Naive thymus-derived CD4-positive, alpha-beta T cell (primary cell): ENCODE measurements at regions not wholly inside any gene's neighbourhood (a gene's known extent, or its start where the extent isn't known, plus 50 kb on each side); places are given as distances from the start of the nearest gene placed in this dataset.

Experiments used
- ATAC-seq: fragments of 150-1000 bp; cut with Tn5 transposase; 2 replicates; pipeline ENCODE4 v1.10.0; 2021; ENCODE audit warnings: mild to moderate bottlenecking, moderate library complexity
- CTCF ChIA-PET: fragments of 350-600 bp; sonication (Branson Sonifier 250); formaldehyde crosslinking; loops from one replicate; lab custom pipeline; 2021; ENCODE audit warnings: antibody characterized with exemption; lab: Charles Lee
- POLR2A ChIA-PET: fragments of 350-600 bp; sonication (Branson Sonifier 250); formaldehyde crosslinking; loops from one replicate; lab custom pipeline; 2021; ENCODE audit warnings: antibody characterized with exemption, inconsistent platforms; lab: Charles Lee
- DNase-seq, 9 donors: peaks; one replicate each; pipeline versions ENCODE4 v3.0.0 to v3.0.0-alpha.2; 2020 to 2022; ENCODE audit warnings: mixed read lengths in 1 of 9
- H3K27ac ChIP-seq: one replicate; pipeline ENCODE4 v1.7.0; 2013; ENCODE audit warnings: mild to moderate bottlenecking, low read depth, low read length, moderate library complexity
- H3K27me3 ChIP-seq, 2 donors: one replicate each; pipeline ENCODE4 v1.7.0; 2013; ENCODE audit warnings: low read length in 2 of 2, mild to moderate bottlenecking in 2 of 2, moderate library complexity in 2 of 2; ENCODE audit not compliant: control insufficient read depth in 2 of 2, insufficient read depth in 2 of 2
- H3K36me3 ChIP-seq, 3 experiments: 1 replicate in 2 of 3; 2 replicates in 1 of 3; pipeline ENCODE4 v1.7.0; 2013; ENCODE audit warnings: low read length in 3 of 3, mild to moderate bottlenecking in 3 of 3, moderate library complexity in 1 of 3; ENCODE audit not compliant: insufficient read depth in 3 of 3, control insufficient read depth in 2 of 3
- H3K4me1 ChIP-seq, 2 donors: one replicate each; pipeline ENCODE4 v1.7.0; 2013; ENCODE audit warnings: low read length in 2 of 2, mild to moderate bottlenecking in 2 of 2, moderate library complexity in 1 of 2; ENCODE audit not compliant: control insufficient read depth in 2 of 2, insufficient read depth in 2 of 2
- H3K4me3 ChIP-seq: 2 replicates; pipeline ENCODE4 v1.7.0; 2013; ENCODE audit warnings: mild to moderate bottlenecking, low read length
- H3K9me3 ChIP-seq, 3 experiments: 1 replicate in 2 of 3; 2 replicates in 1 of 3; pipeline ENCODE4 v1.7.0; 2013; ENCODE audit warnings: low read length in 3 of 3; ENCODE audit not compliant: control insufficient read depth in 2 of 3
- H3K27ac Mint-ChIP-seq, 9 donors: one replicate each; pipeline ENCODE4 v1.8.0; 2020 to 2022; ENCODE audit warnings: mixed read lengths in 9 of 9, mild to moderate bottlenecking in 8 of 9, moderate library complexity in 5 of 9, inconsistent platforms in 2 of 9
- H3K27me3 Mint-ChIP-seq, 5 donors: one replicate each; pipeline ENCODE4 v1.8.0; 2021 to 2022; ENCODE audit warnings: mixed read lengths in 5 of 5, mild to moderate bottlenecking in 1 of 5
- H3K36me3 Mint-ChIP-seq, 5 donors: one replicate each; pipeline ENCODE4 v1.8.0; 2020 to 2022; ENCODE audit warnings: mixed read lengths in 5 of 5, mild to moderate bottlenecking in 3 of 5, inconsistent platforms in 1 of 5
- H3K4me1 Mint-ChIP-seq, 7 donors: one replicate each; pipeline ENCODE4 v1.8.0; 2020 to 2022; ENCODE audit warnings: mixed read lengths in 7 of 7, mild to moderate bottlenecking in 3 of 7, inconsistent platforms in 1 of 7
- H3K4me3 Mint-ChIP-seq, 10 donors: one replicate each; pipeline ENCODE4 v1.8.0; 2020 to 2022; ENCODE audit warnings: mild to moderate bottlenecking in 10 of 10, mixed read lengths in 10 of 10, moderate library complexity in 6 of 10, inconsistent platforms in 2 of 10
- H3K9me3 Mint-ChIP-seq, 11 donors: one replicate each; pipeline ENCODE4 v1.8.0; 2020 to 2022; ENCODE audit warnings: mixed read lengths in 11 of 11, mild to moderate bottlenecking in 4 of 11, inconsistent platforms in 1 of 11, moderate library complexity in 1 of 11
- intact Hi-C, 2 donors: fragments of 100-400 bp; cut with micrococcal nuclease; formaldehyde crosslinking; loops; one replicate each; pipeline ENCODE4 v1.15.1; 2023

DNA sequence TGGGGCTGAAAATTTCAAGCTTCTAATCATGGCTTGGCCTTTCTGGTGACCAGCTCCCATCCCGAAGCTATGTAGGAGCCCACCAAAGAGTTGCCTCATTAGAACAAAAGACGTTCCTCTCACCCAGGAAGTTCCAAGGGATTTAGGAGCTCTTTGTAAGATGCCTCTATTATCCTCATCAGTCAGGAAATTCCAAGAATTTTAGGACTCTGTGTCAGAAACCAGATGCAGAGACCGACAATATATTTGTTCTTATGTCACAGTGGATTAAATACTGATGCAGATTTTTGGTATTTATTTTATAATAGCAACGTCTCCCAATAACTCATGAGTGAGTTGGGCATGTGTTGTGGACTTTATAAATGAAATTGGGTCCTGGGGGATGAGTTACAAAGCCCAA lies 91.8 kb upstream of the SKOR2 start:
- Mint-ChIP-seq H3K4me3 (no peak overlapping the region), H3K4me1 (no peaks in the 10 kb centered on the region), H3K9me3 (peaks cover 0 to 7% (median 0%) of the 10 kb centered on the region in 11 donors), H3K27me3 (peaks cover 0 to 10% (median 4%) of the 10 kb centered on the region in 5 donors), H3K36me3 (no peaks in the 10 kb centered on the region), H3K27ac (no peak overlapping the region)
- ATAC-seq (no peak), DNase-seq (no peak)
- POLR2A ChIA-PET, result no interaction called here
- no peaks in the 10 kb centered on the region for H3K9me3 ChIP-seq
- H3K4me3 ChIP-seq, result no peak overlapping the region
- CTCF ChIA-PET, result no interaction called here
- H3K4me1 ChIP-seq, result no peaks in the 10 kb centered on the region
- no peak overlapping the region for H3K27ac ChIP-seq
- no peaks in the 10 kb centered on the region for H3K36me3 ChIP-seq
- intact Hi-C loops, result no loop called here
- no peaks in the 10 kb centered on the region for H3K27me3 ChIP-seq

DNA sequence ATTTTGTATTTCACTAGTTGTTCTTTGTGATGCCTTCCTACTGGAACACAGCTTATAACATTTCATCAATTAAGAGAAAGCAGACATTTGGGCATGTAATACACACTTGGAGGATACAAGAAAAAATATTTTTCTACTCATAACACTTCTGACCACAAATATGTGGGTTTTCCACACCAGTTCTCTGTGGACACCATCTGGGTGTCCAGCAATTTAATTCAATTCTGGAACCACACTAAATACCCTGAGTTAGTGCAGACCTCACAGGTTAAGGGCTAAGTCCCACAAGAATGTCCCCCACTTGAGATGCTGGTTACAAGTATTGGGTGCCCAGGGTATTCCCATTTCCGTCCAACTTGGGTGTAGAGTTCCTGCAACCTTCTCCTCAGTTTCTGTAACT lies 91.1 kb upstream of the SKOR2 start:
- Histone ChIP-seq H3K27me3 (no peaks in the 10 kb centered on the region), H3K4me1 (no peaks in the 10 kb centered on the region), H3K9me3 (no peaks in the 10 kb centered on the region), H3K27ac (no peak overlapping the region), H3K36me3 (no peaks in the 10 kb centered on the region), H3K4me3 (no peak overlapping the region)
- peaks cover 0 to 7% (median 0%) of the 10 kb centered on the region in 11 donors for H3K9me3 Mint-ChIP-seq
- ATAC-seq, result no peak
- no peak overlapping the region for H3K27ac Mint-ChIP-seq
- no peak overlapping the region for H3K4me3 Mint-ChIP-seq
- no peak for DNase-seq
- H3K4me1 Mint-ChIP-seq, result no peaks in the 10 kb centered on the region
- CTCF ChIA-PET, result no interaction called here
- POLR2A ChIA-PET, result no interaction called here
- intact Hi-C loops, result no loop called here
- peaks cover 0 to 13% (median 7%) of the 10 kb centered on the region in 5 donors for H3K27me3 Mint-ChIP-seq
- no peaks in the 10 kb centered on the region for H3K36me3 Mint-ChIP-seq

DNA sequence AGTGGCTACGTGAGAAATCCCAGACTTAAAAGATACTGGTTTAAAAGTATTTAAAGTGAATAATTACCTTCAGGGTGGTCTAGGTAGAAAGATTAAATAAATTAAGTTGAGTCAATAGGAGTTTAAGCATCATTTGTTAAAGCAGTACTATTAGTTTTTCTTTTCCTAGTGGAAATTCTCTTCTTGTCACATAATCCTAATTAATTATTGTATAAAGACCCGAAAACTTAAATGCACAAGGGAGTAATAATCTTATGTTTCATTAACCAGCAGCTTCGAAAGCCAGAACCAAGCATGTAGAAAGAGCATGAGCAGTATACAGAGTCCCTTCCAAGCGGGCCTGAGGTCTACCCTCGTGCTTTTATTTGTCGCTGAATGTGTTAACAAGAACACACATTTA lies 90.2 kb upstream of the SKOR2 start:
- no peak overlapping the region for H3K4me3 Mint-ChIP-seq
- intact Hi-C loops, result no loop called here
- H3K9me3 Mint-ChIP-seq, result peaks cover 0 to 2% (median 0%) of the 10 kb centered on the region in 11 donors
- no peaks in the 10 kb centered on the region for H3K4me1 ChIP-seq
- ChIA-PET CTCF (interaction anchor here (0.6 kb wide), 1 partner anchor 241 kb away, joined by 4 read pairs; no protein-coding TSS in a partner anchor), POLR2A (no interaction called here)
- H3K9me3 ChIP-seq, result no peaks in the 10 kb centered on the region
- peaks cover 0 to 15% (median 11%) of the 10 kb centered on the region in 5 donors for H3K27me3 Mint-ChIP-seq
- H3K27ac Mint-ChIP-seq, result no peak overlapping the region
- DNase-seq (no peak), ATAC-seq (no peak)
- no peak overlapping the region for H3K27ac ChIP-seq
- H3K36me3 ChIP-seq, result no peaks in the 10 kb centered on the region
- no peak overlapping the region for H3K4me3 ChIP-seq
- no peaks in the 10 kb centered on the region for H3K36me3 Mint-ChIP-seq
- no peaks in the 10 kb centered on the region for H3K4me1 Mint-ChIP-seq
- H3K27me3 ChIP-seq, result no peaks in the 10 kb centered on the region

DNA sequence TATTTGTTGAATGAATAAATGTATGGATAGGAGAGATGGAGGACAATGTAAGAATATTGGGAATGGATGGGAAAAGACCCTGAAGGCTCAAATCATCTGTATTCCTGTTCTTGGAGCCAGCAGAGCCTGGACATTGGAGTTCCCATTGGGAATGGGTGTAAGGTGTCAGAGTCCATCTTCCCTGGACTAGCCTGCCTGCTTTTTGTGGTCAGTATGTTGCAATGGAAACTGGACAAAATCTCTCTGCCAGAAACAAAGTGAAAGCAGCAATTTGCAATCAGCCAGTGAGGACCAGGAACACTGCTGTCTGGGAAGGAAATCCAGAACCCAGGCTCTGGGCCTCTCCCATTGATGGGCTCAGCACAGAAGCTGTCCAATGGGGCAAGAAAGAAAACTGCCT lies 83.5 kb upstream of the SKOR2 start:
- POLR2A ChIA-PET, result no interaction called here
- H3K27me3 Mint-ChIP-seq, result peaks cover 2 to 39% (median 11%) of the 10 kb centered on the region in 5 donors
- CTCF ChIA-PET, result no interaction called here
- H3K9me3 Mint-ChIP-seq, result peaks cover 0 to 2% (median 0%) of the 10 kb centered on the region in 11 donors
- no peak overlapping the region for H3K27ac ChIP-seq
- no peak overlapping the region for H3K4me3 Mint-ChIP-seq
- no peaks in the 10 kb centered on the region for H3K9me3 ChIP-seq
- intact Hi-C loops, result no loop called here
- H3K36me3 Mint-ChIP-seq, result no peaks in the 10 kb centered on the region
- H3K27ac Mint-ChIP-seq, result no peak overlapping the region
- ATAC-seq (no peak), DNase-seq (no peak)
- H3K4me1 ChIP-seq, result no peaks in the 10 kb centered on the region
- no peaks in the 10 kb centered on the region for H3K36me3 ChIP-seq
- H3K4me1 Mint-ChIP-seq, result no peaks in the 10 kb centered on the region
- no peak overlapping the region for H3K4me3 ChIP-seq
- H3K27me3 ChIP-seq, result no peaks in the 10 kb centered on the region

DNA sequence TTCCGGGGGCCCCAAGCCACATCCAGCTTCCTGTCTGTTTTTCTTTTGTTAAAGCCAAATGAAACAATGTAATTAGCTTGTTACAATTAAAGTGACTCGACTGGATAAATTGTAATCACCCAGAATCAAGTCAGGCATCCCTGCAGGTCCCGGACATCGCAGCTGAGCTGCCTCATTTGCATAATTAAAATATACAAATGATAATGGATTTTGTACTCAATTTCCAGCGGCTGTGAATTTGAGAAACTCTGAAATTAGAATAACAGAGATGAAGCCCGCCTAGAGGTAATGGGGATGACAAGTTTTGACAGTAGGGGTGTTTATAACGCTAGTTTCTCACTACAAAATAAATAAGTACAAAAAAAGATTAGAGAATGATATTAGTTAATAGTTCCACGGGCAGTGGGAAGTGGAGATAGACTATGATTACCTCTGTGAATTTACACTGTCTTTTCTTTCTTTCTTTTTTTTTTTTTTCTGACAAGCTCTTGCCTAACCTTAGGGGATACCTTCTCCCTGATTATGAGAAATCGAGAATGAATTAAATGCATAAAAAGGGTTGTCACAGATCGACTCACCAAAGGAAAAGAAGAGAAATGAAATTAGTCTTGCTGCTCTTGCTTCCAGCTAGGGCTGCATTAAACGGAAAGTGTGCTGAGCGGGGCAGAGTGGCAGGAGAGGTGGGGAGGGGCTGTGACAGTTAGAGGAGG lies 82.6 kb upstream of the SKOR2 start:
- no peak overlapping the region for H3K4me3 ChIP-seq
- POLR2A ChIA-PET, result no interaction called here
- intact Hi-C loops, result no loop called here
- Mint-ChIP-seq H3K27ac (no peak overlapping the region), H3K9me3 (peaks cover 0 to 2% (median 0%) of the 10 kb centered on the region in 11 donors), H3K27me3 (peaks cover 2 to 39% (median 11%) of the 10 kb centered on the region in 5 donors), H3K4me3 (no peak overlapping the region), H3K36me3 (no peaks in the 10 kb centered on the region), H3K4me1 (no peaks in the 10 kb centered on the region)
- no peak for DNase-seq
- no peaks in the 10 kb centered on the region for H3K9me3 ChIP-seq
- H3K36me3 ChIP-seq, result no peaks in the 10 kb centered on the region
- CTCF ChIA-PET, result no interaction called here
- no peaks in the 10 kb centered on the region for H3K27me3 ChIP-seq
- no peak overlapping the region for H3K27ac ChIP-seq
- ATAC-seq, result no peak
- H3K4me1 ChIP-seq, result no peaks in the 10 kb centered on the region

DNA sequence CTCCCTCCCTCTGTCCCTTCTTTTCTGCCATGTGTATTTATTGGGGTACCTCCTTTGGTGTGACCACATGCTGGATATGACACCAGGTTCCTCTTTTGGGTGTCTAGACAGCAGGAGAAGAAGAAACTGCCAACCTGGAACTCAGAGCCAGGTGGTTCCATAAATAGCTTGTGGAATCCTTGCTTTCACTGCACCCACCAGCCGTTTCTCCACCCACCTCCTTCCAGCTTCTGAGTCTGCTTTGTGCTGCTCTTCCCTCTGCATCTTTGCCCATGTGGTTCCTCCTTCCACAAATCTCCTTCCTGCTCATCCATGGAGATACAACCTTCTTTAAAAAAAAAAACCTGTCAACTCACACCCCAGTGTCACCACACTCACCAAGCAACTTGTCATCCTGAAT lies 80.2 kb upstream of the SKOR2 start:
- Mint-ChIP-seq H3K4me1 (no peaks in the 10 kb centered on the region), H3K4me3 (no peak overlapping the region), H3K36me3 (no peaks in the 10 kb centered on the region), H3K27me3 (peaks cover 2 to 45% (median 10%) of the 10 kb centered on the region in 5 donors), H3K9me3 (peaks cover 0 to 2% (median 0%) of the 10 kb centered on the region in 11 donors), H3K27ac (no peak overlapping the region)
- DNase-seq, result no peak
- intact Hi-C loops, result no loop called here
- ChIA-PET CTCF (no interaction called here), POLR2A (no interaction called here)
- ATAC-seq, result no peak
- no peaks in the 10 kb centered on the region for H3K27me3 ChIP-seq
- H3K27ac ChIP-seq, result no peak overlapping the region
- no peak overlapping the region for H3K4me3 ChIP-seq
- no peaks in the 10 kb centered on the region for H3K9me3 ChIP-seq
- no peaks in the 10 kb centered on the region for H3K4me1 ChIP-seq
- H3K36me3 ChIP-seq, result no peaks in the 10 kb centered on the region

DNA sequence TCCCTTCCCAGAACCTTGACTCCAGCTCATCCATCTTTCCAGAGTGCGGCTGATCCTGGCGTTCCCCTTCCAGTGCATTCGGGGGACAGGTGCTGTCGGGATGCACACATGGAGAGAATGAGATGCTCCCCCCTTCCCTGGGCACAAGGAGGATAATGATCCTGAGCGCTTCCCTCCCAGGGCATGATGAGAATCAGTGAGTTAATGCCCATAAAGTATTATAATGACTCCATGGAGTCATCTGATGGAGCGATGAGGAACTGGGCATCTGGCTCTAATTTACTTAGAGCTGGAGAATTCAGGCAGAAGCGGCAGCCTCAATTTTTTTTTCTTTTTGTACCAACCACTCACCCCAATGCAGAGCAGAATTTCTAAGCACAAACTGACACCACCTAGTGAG lies 79.6 kb upstream of the SKOR2 start:
- Mint-ChIP-seq H3K27ac (no peak overlapping the region), H3K4me3 (no peak overlapping the region), H3K9me3 (no peaks in the 10 kb centered on the region), H3K36me3 (no peaks in the 10 kb centered on the region), H3K27me3 (peaks cover 2 to 46% (median 10%) of the 10 kb centered on the region in 5 donors), H3K4me1 (no peaks in the 10 kb centered on the region)
- DNase-seq (no peak), ATAC-seq (no peak)
- CTCF ChIA-PET, result no interaction called here
- H3K4me1 ChIP-seq, result no peaks in the 10 kb centered on the region
- no peak overlapping the region for H3K27ac ChIP-seq
- no peaks in the 10 kb centered on the region for H3K36me3 ChIP-seq
- no peaks in the 10 kb centered on the region for H3K9me3 ChIP-seq
- H3K4me3 ChIP-seq, result no peak overlapping the region
- POLR2A ChIA-PET, result no interaction called here
- intact Hi-C loops, result no loop called here
- no peaks in the 10 kb centered on the region for H3K27me3 ChIP-seq
